ENCODE measurements at regions not wholly inside any gene's neighbourhood (a gene's known extent, or its start where the extent isn't known, plus 50 kb on each side); places are given as distances from the start of the nearest gene placed in this dataset.

DNA sequence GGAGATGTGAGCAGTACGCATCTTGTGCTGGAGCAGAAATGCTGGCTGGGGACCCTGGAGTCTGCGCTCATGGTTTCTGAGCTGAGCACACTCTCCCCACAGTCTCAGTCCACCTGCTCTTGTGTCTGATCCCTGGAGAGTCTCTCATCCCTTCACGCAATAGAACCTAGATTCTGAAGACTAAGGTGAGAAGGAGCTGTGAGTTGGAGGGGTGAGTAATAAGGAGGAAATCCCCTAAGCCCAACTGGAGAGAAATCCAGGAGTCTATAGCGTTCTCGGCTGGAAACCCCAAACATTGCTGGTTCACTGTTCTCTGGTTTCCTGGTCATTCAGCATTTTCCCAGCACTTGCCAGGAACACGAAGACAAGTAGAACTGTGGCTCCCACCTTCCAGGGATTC is 68.3 kb upstream of the SMNDC1 start:
- TF ChIP-seq, protein P1, sequence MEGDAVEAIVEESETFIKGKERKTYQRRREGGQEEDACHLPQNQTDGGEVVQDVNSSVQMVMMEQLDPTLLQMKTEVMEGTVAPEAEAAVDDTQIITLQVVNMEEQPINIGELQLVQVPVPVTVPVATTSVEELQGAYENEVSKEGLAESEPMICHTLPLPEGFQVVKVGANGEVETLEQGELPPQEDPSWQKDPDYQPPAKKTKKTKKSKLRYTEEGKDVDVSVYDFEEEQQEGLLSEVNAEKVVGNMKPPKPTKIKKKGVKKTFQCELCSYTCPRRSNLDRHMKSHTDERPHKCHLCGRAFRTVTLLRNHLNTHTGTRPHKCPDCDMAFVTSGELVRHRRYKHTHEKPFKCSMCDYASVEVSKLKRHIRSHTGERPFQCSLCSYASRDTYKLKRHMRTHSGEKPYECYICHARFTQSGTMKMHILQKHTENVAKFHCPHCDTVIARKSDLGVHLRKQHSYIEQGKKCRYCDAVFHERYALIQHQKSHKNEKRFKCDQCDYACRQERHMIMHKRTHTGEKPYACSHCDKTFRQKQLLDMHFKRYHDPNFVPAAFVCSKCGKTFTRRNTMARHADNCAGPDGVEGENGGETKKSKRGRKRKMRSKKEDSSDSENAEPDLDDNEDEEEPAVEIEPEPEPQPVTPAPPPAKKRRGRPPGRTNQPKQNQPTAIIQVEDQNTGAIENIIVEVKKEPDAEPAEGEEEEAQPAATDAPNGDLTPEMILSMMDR (IDR thresholded peaks at IDR 0.05), result no peak
- TF ChIP-seq POLR2A (IDR thresholded peaks at IDR 0.05) (no peak), EP300 (IDR thresholded peaks at IDR 0.05) (no peak)

All from gastroesophageal sphincter (tissue), 3 donors.